ENCODE measurements at regions not wholly inside any gene's neighbourhood (a gene's known extent, or its start where the extent isn't known, plus 50 kb on each side); places are given as distances from the start of the nearest gene placed in this dataset.

DNA sequence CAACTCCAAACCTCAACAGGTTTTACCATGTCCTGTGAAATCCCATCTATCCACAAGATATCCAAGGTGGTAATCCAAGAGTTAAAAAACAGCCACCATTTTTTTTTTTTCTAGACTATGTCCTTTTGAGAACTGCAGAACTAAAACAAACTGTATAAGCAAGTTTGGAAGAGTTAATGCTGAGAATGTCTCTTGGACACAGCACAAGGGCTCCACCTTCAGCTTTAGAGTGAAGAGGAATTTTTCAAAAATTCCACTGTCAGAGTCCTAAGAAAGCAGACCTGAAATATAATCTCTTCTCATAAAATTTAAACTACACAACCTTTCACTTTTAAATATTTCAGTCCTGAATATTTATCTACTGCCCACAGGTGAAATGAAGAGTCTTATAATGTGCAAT, 167.8 kb upstream of the CCNG1 start:
- Histone ChIP-seq H3K23ac (ENCODE audit: low read depth, low read length) (no peak overlapping the region), H3K79me1 (ENCODE audit: low read depth in 1 of 2, low read length in 2 of 2) (no peaks in the 10 kb centered on the region), H4K5ac (ENCODE audit: low read depth, low read length) (no peak overlapping the region), H3K9me3 (ENCODE audit: control insufficient read depth, insufficient read depth, low read length) (peaks cover 7% of the 10 kb centered on the region), H3K4me2 (ENCODE audit: low read depth, low read length) (no peak overlapping the region), H3K14ac (replicated peaks; ENCODE audit: low read depth, low read length) (no peak overlapping the region), H2BK5ac (ENCODE audit: low read depth, low read length, poor library complexity, severe bottlenecking) (no peak overlapping the region), H3K4me3 (ENCODE audit: insufficient read depth, low read depth, low read length) (no peak overlapping the region), H3K9ac (ENCODE audit: low read depth, low read length) (no peak overlapping the region), H3K9me1 (ENCODE audit: insufficient read depth, low read length) (no peaks in the 10 kb centered on the region), H4K91ac (ENCODE audit: insufficient read depth, low read depth, low read length) (no peak overlapping the region), H3K18ac (ENCODE audit: low read depth, low read length) (no peak overlapping the region), H3K27ac (ENCODE audit: insufficient read depth, low read length) (no peak overlapping the region), H3K4me1 (ENCODE audit: control insufficient read depth, insufficient read depth, low read length) (no peaks in the 10 kb centered on the region), H3K27me3 (ENCODE audit: control insufficient read depth, insufficient read depth, low read length) (no peaks in the 10 kb centered on the region), H2AK9ac (replicated peaks; ENCODE audit: low read depth, low read length, poor library complexity) (no peak overlapping the region), H3K56ac (ENCODE audit: extremely low read depth, insufficient read depth, low read length) (no peak overlapping the region), H3K4ac (ENCODE audit: low read depth, low read length) (no peak overlapping the region), H3K36me3 (ENCODE audit: control insufficient read depth, insufficient read depth, low read length) (no peaks in the 10 kb centered on the region), H2BK20ac (ENCODE audit: low read depth, low read length) (no peak overlapping the region), H2AK5ac (ENCODE audit: low read depth, low read length) (no peak overlapping the region), H2BK15ac (ENCODE audit: low read depth, low read length) (no peak overlapping the region), H2BK120ac (ENCODE audit: low read depth, low read length) (no peak overlapping the region), H4K8ac (ENCODE audit: low read depth in 2 of 2, low read length in 2 of 2) (no peak overlapping the region), H4K20me1 (ENCODE audit: insufficient read depth, low read length) (no peaks in the 10 kb centered on the region), H2AFZ (replicated peaks; ENCODE audit: low read length, poor library complexity) (no peak overlapping the region)
- in situ Hi-C loops (cut with MboI; ENCODE audit: low sequenced_read_pairs) (no loop called here), dilution Hi-C loops (cut with HindIII; ENCODE audit: low sequenced_read_pairs, unreplicated experiment) (no loop called here), intact Hi-C loops (cut with micrococcal nuclease) (no loop called here)
- no peak for DNase-seq
- ATAC-seq (ENCODE audit: low read depth) = no peak
- ChIA-PET POLR2A (ENCODE audit: unreplicated experiment) (no interaction called here), CTCF (no interaction called here)
- TF ChIP-seq FOS (IDR thresholded peaks at IDR 0.05; ENCODE audit: low read depth, low read length) (no peak), CEBPB (IDR thresholded peaks at IDR 0.05; ENCODE audit: low read depth, low read length) (no peak), USF2 (IDR thresholded peaks at IDR 0.05; ENCODE audit: low read depth, low read length) (no peak), NFE2L2 (IDR thresholded peaks at IDR 0.05; ENCODE audit: low read depth, low read length) (no peak), SMC3 (IDR thresholded peaks at IDR 0.05; ENCODE audit: low read depth, low read length) (no peak), ELK1 (IDR thresholded peaks at IDR 0.05; ENCODE audit: borderline replicate concordance, low read depth, low read length) (no peak), RCOR1 (IDR thresholded peaks at IDR 0.05; ENCODE audit: insufficient replicate concordance, low read length) (no peak), POLR2A (IDR thresholded peaks at IDR 0.05; ENCODE audit: low read depth, low read length) (no peak), BHLHE40 (IDR thresholded peaks at IDR 0.05; ENCODE audit: low read depth, low read length) (no peak), RAD21 (IDR thresholded peaks at IDR 0.05; ENCODE audit: low read length) (no peak), MAZ (IDR thresholded peaks at IDR 0.05; ENCODE audit: borderline replicate concordance, low read depth, low read length) (no peak), MXI1 (IDR thresholded peaks at IDR 0.05; ENCODE audit: borderline replicate concordance, low read depth, low read length) (no peak), MAFK (IDR thresholded peaks at IDR 0.05; ENCODE audit: low read depth, low read length) (no peak)
- BruUV-seq (replicated peaks) = no TSS peak

Data from IMR-90 (cell line).